Mesenchymal stem cell (in vitro differentiated cells and primary cell): ENCODE measurements at regions not wholly inside any gene's neighbourhood (a gene's known extent, or its start where the extent isn't known, plus 50 kb on each side); places are given as distances from the start of the nearest gene placed in this dataset.

Experiments used
- DNase-seq: peaks from one replicate; pipeline ENCODE4 v3.0.0-alpha.2; 2013
- H2AFZ ChIP-seq: one replicate; pipeline ENCODE4 v1.6.1; 2013; ENCODE audit warnings: low read depth, mild to moderate bottlenecking, control low read depth, inconsistent platforms, low read length, moderate library complexity
- H2AK5ac ChIP-seq: 2 replicates; pipeline ENCODE4 v1.6.1; 2013; ENCODE audit warnings: low read length, moderate library complexity, mild to moderate bottlenecking, inconsistent platforms; ENCODE audit not compliant: severe bottlenecking
- H2BK120ac ChIP-seq: one replicate; pipeline ENCODE4 v1.6.1; 2013; ENCODE audit warnings: low read depth, mild to moderate bottlenecking, inconsistent platforms, low read length, moderate library complexity
- H2BK12ac ChIP-seq, 2 experiments: one replicate each; pipeline ENCODE4 v1.6.1; 2013; ENCODE audit warnings: inconsistent platforms in 2 of 2, low read length in 2 of 2, mild to moderate bottlenecking in 2 of 2, moderate library complexity in 2 of 2, control low read depth in 1 of 2
- H2BK15ac ChIP-seq: one replicate; pipeline ENCODE4 v1.6.1; 2013; ENCODE audit warnings: mild to moderate bottlenecking, low read depth, inconsistent platforms; ENCODE audit not compliant: poor library complexity, severe bottlenecking
- H2BK5ac ChIP-seq: 2 replicates; pipeline ENCODE4 v1.6.1; 2013; ENCODE audit warnings: low read depth, mild to moderate bottlenecking, low read length, control low read depth, inconsistent platforms; ENCODE audit not compliant: poor library complexity, severe bottlenecking
- H3K14ac ChIP-seq, 2 experiments: one replicate each; pipeline ENCODE4 v1.6.1; 2013; ENCODE audit warnings: inconsistent platforms in 2 of 2, low read length in 2 of 2, control low read depth in 1 of 2, mild to moderate bottlenecking in 1 of 2, moderate library complexity in 1 of 2
- H3K18ac ChIP-seq, 2 experiments: one replicate each; pipeline ENCODE4 v1.6.1; 2013; ENCODE audit warnings: inconsistent platforms in 2 of 2, low read length in 2 of 2, control low read depth in 1 of 2, low read depth in 1 of 2, mild to moderate bottlenecking in 1 of 2
- H3K23ac ChIP-seq, 2 experiments: one replicate each; pipeline ENCODE4 v1.6.1; 2013; ENCODE audit warnings: inconsistent platforms in 2 of 2, low read length in 2 of 2, mild to moderate bottlenecking in 2 of 2, moderate library complexity in 2 of 2, control low read depth in 1 of 2
- H3K27ac ChIP-seq: 2 replicates; pipeline ENCODE4 v1.5.1; 2013; ENCODE audit warnings: mild to moderate bottlenecking, moderate library complexity, low read length, control low read depth, inconsistent platforms; ENCODE audit not compliant: poor library complexity, severe bottlenecking
- H3K27me3 ChIP-seq, 2 experiments: 2 replicates each; pipeline versions ENCODE4 v1.6.1 to v1.7.0; 2013; ENCODE audit warnings: low read length in 2 of 2, mild to moderate bottlenecking in 2 of 2, moderate library complexity in 2 of 2, control low read depth in 1 of 2, inconsistent platforms in 1 of 2; ENCODE audit not compliant: control insufficient read depth in 1 of 2, insufficient read depth in 1 of 2
- H3K36me3 ChIP-seq, 2 experiments: 2 replicates each; pipeline versions ENCODE4 v1.6.1 to v1.7.0; 2013; ENCODE audit warnings: low read length in 2 of 2, control low read depth in 1 of 2, inconsistent platforms in 1 of 2, low read depth in 1 of 2, mild to moderate bottlenecking in 1 of 2; ENCODE audit not compliant: insufficient read depth in 2 of 2, control insufficient read depth in 1 of 2
- H3K4ac ChIP-seq, 2 experiments: one replicate each; pipeline ENCODE4 v1.6.1; 2013; ENCODE audit warnings: inconsistent platforms in 2 of 2, low read length in 2 of 2, mild to moderate bottlenecking in 2 of 2, moderate library complexity in 2 of 2, control low read depth in 1 of 2, low read depth in 1 of 2
- H3K4me1 ChIP-seq: 2 replicates; pipeline ENCODE4 v1.6.1; 2013; ENCODE audit warnings: low read depth, low read length, control low read depth; ENCODE audit not compliant: control insufficient read depth, insufficient read depth
- H3K4me2 ChIP-seq: 2 replicates; pipeline ENCODE4 v1.6.1; 2013; ENCODE audit warnings: low read length, mild to moderate bottlenecking, inconsistent platforms; ENCODE audit not compliant: poor library complexity, severe bottlenecking
- H3K4me3 ChIP-seq, 2 experiments: 2 replicates each; pipeline versions ENCODE4 v1.5.1 to v1.7.0; 2013; ENCODE audit warnings: low read length in 2 of 2, mild to moderate bottlenecking in 2 of 2, control low read depth in 1 of 2, low read depth in 1 of 2; ENCODE audit not compliant: insufficient read depth in 1 of 2
- H3K79me1 ChIP-seq: replicated peaks from 2 replicates; pipeline ENCODE4 v1.6.1; 2013; ENCODE audit warnings: mild to moderate bottlenecking, control low read depth, low read length, inconsistent platforms; ENCODE audit not compliant: poor library complexity, severe bottlenecking
- H3K9ac ChIP-seq: 2 replicates; pipeline ENCODE4 v1.7.0; 2013; ENCODE audit warnings: mild to moderate bottlenecking, low read length, moderate library complexity
- H3K9me3 ChIP-seq: 2 replicates; pipeline ENCODE4 v1.7.0; 2013; ENCODE audit warnings: mild to moderate bottlenecking, low read length; ENCODE audit not compliant: control insufficient read depth
- H4K8ac ChIP-seq: one replicate; pipeline ENCODE4 v1.6.1; 2013; ENCODE audit warnings: inconsistent platforms, mild to moderate bottlenecking, low read length, moderate library complexity
- H4K91ac ChIP-seq: one replicate; pipeline ENCODE4 v1.6.1; 2013; ENCODE audit warnings: mild to moderate bottlenecking, low read length, inconsistent platforms
- WGBS: methylation state at CpG from one replicate; pipeline ENCODE4 v1.1.7; 2013; ENCODE audit warnings: mixed read lengths; 5-methylcytosine and 5-hydroxymethylcytosine counted together

GRCh38 chr19:30861919-30862318 lies 487.3 kb downstream of the TSHZ3 start:
- Histone ChIP-seq H3K4me3 (no peak overlapping the region), H3K14ac (no peak overlapping the region), H3K27ac (no peak overlapping the region), H3K27me3 (peaks cover 0 to 20% of the 10 kb centered on the region in 2 experiments), H2BK12ac (no peak overlapping the region), H3K23ac (no peak overlapping the region), H2BK5ac (no peak overlapping the region), H3K79me1 (no peaks in the 10 kb centered on the region), H2AFZ (no peak overlapping the region), H4K8ac (no peak overlapping the region), H2BK15ac (no peak overlapping the region), H3K9ac (no peak overlapping the region), H3K4ac (no peak overlapping the region), H2AK5ac (no peak overlapping the region), H3K4me2 (no peak overlapping the region), H4K91ac (no peak overlapping the region), H3K9me3 (no peaks in the 10 kb centered on the region), H2BK120ac (no peak overlapping the region), H3K18ac (no peak overlapping the region), H3K36me3 (no peaks in the 10 kb centered on the region), H3K4me1 (no peaks in the 10 kb centered on the region)
- DNase-seq, result no peak
- WGBS, result 53% methylated on average over 4 of the region's 5 CpGs

DNA sequence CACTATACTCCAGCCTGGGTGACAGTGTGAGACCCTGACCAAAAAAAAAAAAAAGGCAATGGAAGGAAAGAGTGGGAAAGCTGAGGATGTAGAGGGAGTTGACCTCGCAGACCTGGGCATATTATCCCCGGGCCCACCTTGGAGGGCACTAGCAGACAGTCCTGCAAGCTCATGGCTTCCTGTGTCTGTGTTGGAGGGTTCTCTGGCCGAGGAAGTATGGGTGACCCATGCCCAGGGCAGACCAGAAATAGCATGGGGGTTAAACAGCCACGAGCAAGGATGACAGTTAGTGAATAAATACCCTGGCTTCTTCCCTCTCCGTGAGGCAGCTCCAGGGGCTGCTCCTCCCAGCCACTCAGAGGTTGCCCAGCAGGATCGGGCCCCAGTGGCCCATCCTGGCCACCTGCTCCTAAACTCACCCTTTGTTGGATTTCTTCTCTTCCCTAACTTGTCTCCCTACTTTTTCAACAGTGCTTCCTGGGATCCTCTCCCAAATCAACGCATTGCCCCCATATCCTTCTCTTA lies 485.8 kb downstream of the ZNF536 start:
- Histone ChIP-seq H2BK5ac (no peak overlapping the region), H3K79me1 (no peaks in the 10 kb centered on the region), H3K14ac (no peak overlapping the region), H4K8ac (no peak overlapping the region), H3K9me3 (no peaks in the 10 kb centered on the region), H3K4me3 (no peak overlapping the region), H3K18ac (no peak overlapping the region), H3K27ac (no peak overlapping the region), H3K36me3 (no peaks in the 10 kb centered on the region), H3K4me2 (no peak overlapping the region), H4K91ac (no peak overlapping the region), H3K9ac (no peak overlapping the region), H3K27me3 (peaks cover 0 to 17% of the 10 kb centered on the region in 2 experiments), H3K4ac (no peak overlapping the region), H3K4me1 (no peaks in the 10 kb centered on the region), H2BK120ac (no peak overlapping the region), H2AK5ac (no peak overlapping the region), H2BK12ac (no peak overlapping the region), H2AFZ (no peak overlapping the region), H3K23ac (no peak overlapping the region), H2BK15ac (no peak overlapping the region)
- WGBS, result 65% methylated on average over 6 of the region's 7 CpGs
- no peak for DNase-seq

DNA sequence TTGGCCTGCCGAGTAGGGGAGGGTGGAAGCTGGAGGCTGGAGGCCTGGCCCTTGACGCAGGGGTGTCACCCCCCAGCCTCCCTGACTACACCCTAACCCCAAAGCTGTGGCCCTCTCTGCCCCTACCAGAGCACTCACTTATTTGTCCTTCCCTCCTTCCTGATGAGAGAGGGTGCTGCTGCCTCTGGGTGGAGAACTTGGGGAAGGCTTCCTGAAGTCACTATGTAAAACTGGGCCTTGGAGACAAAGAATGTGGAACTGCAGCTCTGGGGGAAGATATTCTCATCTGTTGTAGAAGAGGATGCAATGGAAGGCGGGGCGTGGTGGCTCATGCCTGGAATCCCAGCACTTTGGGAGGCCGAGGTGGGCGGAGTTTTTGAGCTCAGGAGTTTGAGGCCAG lies 485.2 kb downstream of the ZNF536 start:
- Histone ChIP-seq H2BK15ac (no peak overlapping the region), H3K4me3 (no peak overlapping the region), H3K9me3 (no peaks in the 10 kb centered on the region), H2BK5ac (no peak overlapping the region), H3K27ac (no peak overlapping the region), H3K27me3 (peaks cover 0 to 14% of the 10 kb centered on the region in 2 experiments), H3K4me2 (no peak overlapping the region), H3K36me3 (no peaks in the 10 kb centered on the region), H2BK12ac (no peak overlapping the region), H3K4ac (no peak overlapping the region), H2AFZ (no peak overlapping the region), H4K8ac (no peak overlapping the region), H3K18ac (no peak overlapping the region), H3K23ac (no peak overlapping the region), H3K9ac (no peak overlapping the region), H4K91ac (no peak overlapping the region), H3K79me1 (no peaks in the 10 kb centered on the region), H3K14ac (no peak overlapping the region), H2AK5ac (no peak overlapping the region), H3K4me1 (no peaks in the 10 kb centered on the region), H2BK120ac (no peak overlapping the region)
- 59% methylated on average over 3 of the region's 6 CpGs for WGBS
- DNase-seq, result no peak

GRCh38 chr19:30856786-30857185 lies 484.6 kb downstream of the ZNF536 start:
- H3K4ac ChIP-seq, result no peak overlapping the region
- no peak overlapping the region for H3K14ac ChIP-seq
- WGBS, result 52% methylated on average over 3 of the region's 3 CpGs

More at GRCh38 chr19:30856786-30857185, 484.6 kb downstream of the ZNF536 start:
- Histone ChIP-seq H3K27ac (no peak overlapping the region), H4K8ac (no peak overlapping the region), H3K36me3 (no peaks in the 10 kb centered on the region), H3K27me3 (peaks cover 0 to 9% of the 10 kb centered on the region in 2 experiments), H2BK12ac (no peak overlapping the region), H2AK5ac (no peak overlapping the region), H3K4me3 (no peak overlapping the region), H2AFZ (no peak overlapping the region), H2BK15ac (no peak overlapping the region), H3K9me3 (no peaks in the 10 kb centered on the region), H3K4me2 (no peak overlapping the region), H4K91ac (no peak overlapping the region), H2BK5ac (no peak overlapping the region), H3K23ac (no peak overlapping the region), H3K9ac (no peak overlapping the region), H3K4me1 (no peaks in the 10 kb centered on the region), H2BK120ac (no peak overlapping the region), H3K79me1 (no peaks in the 10 kb centered on the region), H3K18ac (no peak overlapping the region)
- no peak for DNase-seq
